GM23338 (cell line): ENCODE measurements at regions not wholly inside any gene's neighbourhood (a gene's known extent, or its start where the extent isn't known, plus 50 kb on each side); places are given as distances from the start of the nearest gene placed in this dataset.

Experiments
- ATAC-seq: fragments of 200-7000 bp; cut with Tn5 transposase; 3 replicates; pipeline ENCODE4 v1.9.1; 2020
- DNase-seq: peaks from one replicate; pipeline ENCODE4 v3.0.0-alpha.2; 2015; ENCODE audit warnings: low spot score
- H2AFZ ChIP-seq: fragments of 200-600 bp; sonication (generic); 2 replicates; pipeline ENCODE4 v1.8.0; 2016; ENCODE audit warnings: antibody characterized with exemption, mild to moderate bottlenecking, moderate library complexity
- H3F3A ChIP-seq: fragments of 200-600 bp; sonication (generic); replicated peaks from 2 replicates; pipeline ENCODE4 v1.8.0; 2017; ENCODE audit warnings: antibody characterized with exemption, mixed run types, low read depth
- H3K27ac ChIP-seq: fragments of 200-600 bp; sonication (generic); 2 replicates; pipeline ENCODE4 v1.6.1; 2016; ENCODE audit warnings: low read depth
- H3K27me3 ChIP-seq: fragments of 200-600 bp; sonication (generic); 2 replicates; pipeline ENCODE4 v1.8.0; 2016; ENCODE audit warnings: mild to moderate bottlenecking, mixed run types, moderate library complexity; ENCODE audit not compliant: insufficient read depth
- H3K36me3 ChIP-seq: fragments of 200-600 bp; sonication (generic); 2 replicates; pipeline ENCODE4 v1.8.0; 2016; ENCODE audit warnings: mild to moderate bottlenecking; ENCODE audit not compliant: insufficient read depth
- H3K4me1 ChIP-seq: fragments of 200-600 bp; sonication (generic); 2 replicates; pipeline ENCODE4 v1.8.0; 2016; ENCODE audit warnings: mild to moderate bottlenecking, moderate library complexity; ENCODE audit not compliant: insufficient read depth
- H3K4me2 ChIP-seq: fragments of 200-600 bp; sonication (generic); 2 replicates; pipeline ENCODE4 v1.7.1; 2017; ENCODE audit warnings: mixed run types
- H3K4me3 ChIP-seq: fragments of 200-600 bp; sonication (generic); 2 replicates; pipeline ENCODE4 v1.6.1; 2016; ENCODE audit warnings: mixed run types
- H3K79me2 ChIP-seq: fragments of 200-600 bp; sonication (generic); replicated peaks from 2 replicates; pipeline ENCODE4 v1.8.0; 2017; ENCODE audit warnings: mild to moderate bottlenecking; ENCODE audit not compliant: insufficient read depth
- H3K9me2 ChIP-seq: fragments of 200-600 bp; sonication (generic); 2 replicates; pipeline ENCODE4 v1.8.0; 2017; ENCODE audit not compliant: insufficient read depth
- H4K20me1 ChIP-seq: fragments of 200-600 bp; sonication (generic); replicated peaks from 2 replicates; pipeline ENCODE4 v1.8.0; 2017; ENCODE audit warnings: mild to moderate bottlenecking; ENCODE audit not compliant: insufficient read depth
- H3K27ac Mint-ChIP-seq: 2 replicates; pipeline ENCODE4 v1.8.0; 2020; ENCODE audit warnings: inconsistent platforms, mild to moderate bottlenecking, moderate library complexity, mixed read lengths
- H3K27me3 Mint-ChIP-seq: 3 replicates; pipeline ENCODE4 v1.8.0; 2022; ENCODE audit warnings: low read depth, mild to moderate bottlenecking, moderate library complexity, mixed read lengths, inconsistent platforms; ENCODE audit not compliant: insufficient read depth, poor library complexity
- H3K36me3 Mint-ChIP-seq: 3 replicates; pipeline ENCODE4 v1.8.0; 2021; ENCODE audit warnings: low read depth, mild to moderate bottlenecking, inconsistent platforms, moderate library complexity, mixed read lengths
- H3K4me1 Mint-ChIP-seq: 3 replicates; pipeline ENCODE4 v1.8.0; 2020; ENCODE audit warnings: mild to moderate bottlenecking, inconsistent platforms, mixed read lengths
- H3K4me3 Mint-ChIP-seq: 3 replicates; pipeline ENCODE4 v1.8.0; 2021; ENCODE audit warnings: moderate library complexity, mild to moderate bottlenecking, inconsistent platforms, mixed read lengths
- H3K9me3 Mint-ChIP-seq: 3 replicates; pipeline ENCODE4 v1.8.0; 2020; ENCODE audit warnings: moderate library complexity, mild to moderate bottlenecking, inconsistent platforms, mixed read lengths
- CREB1 ChIP-seq: fragments of 250-450 bp; sonication (Bioruptor Pico); IDR thresholded peaks from 2 replicates; pipeline ENCODE4 v1.5.0; 2020; ENCODE audit warnings: low read depth, mild to moderate bottlenecking, moderate library complexity
- EZH2 ChIP-seq: fragments of 200-600 bp; sonication (generic); IDR thresholded peaks from one replicate; pipeline ENCODE4 v1.8.0; 2017; ENCODE audit warnings: antibody characterized with exemption, mild to moderate bottlenecking, low read depth; ENCODE audit not compliant: unreplicated experiment
- EZH2phosphoT487 ChIP-seq: fragments of 200-600 bp; sonication (generic); IDR thresholded peaks from one replicate; pipeline ENCODE4 v1.8.1; 2018; ENCODE audit warnings: antibody characterized with exemption; ENCODE audit not compliant: unreplicated experiment
- JUNB ChIP-seq: IDR thresholded peaks from one replicate; pipeline ENCODE4 v1.6.1; 2016; ENCODE audit warnings: antibody characterized with exemption; ENCODE audit not compliant: unreplicated experiment
- NANOG ChIP-seq: IDR thresholded peaks from 2 replicates; pipeline ENCODE4 v1.6.1; 2016; ENCODE audit warnings: antibody characterized with exemption, borderline replicate concordance
- STAT1 ChIP-seq: IDR thresholded peaks from one replicate; pipeline ENCODE4 v1.6.1; 2016; ENCODE audit warnings: antibody characterized with exemption; ENCODE audit not compliant: unreplicated experiment
- ZNF114 ChIP-seq: fragments of 250-450 bp; sonication (Bioruptor Pico); IDR thresholded peaks from 2 replicates; pipeline ENCODE4 v1.5.0; 2020; ENCODE audit warnings: mild to moderate bottlenecking, moderate library complexity
- ZNF331 ChIP-seq: fragments of 250-450 bp; sonication (Bioruptor Pico); IDR thresholded peaks from 2 replicates; pipeline ENCODE4 v1.5.0; 2020; ENCODE audit warnings: low read depth, mild to moderate bottlenecking, moderate library complexity
- TF ChIP-seq, protein P1 (sequence below), 2 experiments: fragments of 200-600 bp in 1 of 2; sonication (generic) in 1 of 2; conservative IDR thresholded peaks; 2 replicates each; pipeline versions ENCODE4 v1.5.1 to v1.6.1; 2016 to 2017; ENCODE audit warnings: antibody characterized with exemption in 2 of 2, low read depth in 2 of 2, mild to moderate bottlenecking in 2 of 2, moderate library complexity in 1 of 2
- TF ChIP-seq, protein P2 (sequence below): fragments of 250-450 bp; sonication (Bioruptor Pico); IDR thresholded peaks from 2 replicates; pipeline ENCODE4 v1.5.0; 2020; ENCODE audit warnings: mild to moderate bottlenecking, moderate library complexity
- TF ChIP-seq, protein P3 (sequence below): IDR thresholded peaks from 2 replicates; pipeline ENCODE4 v1.6.1; 2016; ENCODE audit warnings: antibody characterized with exemption
- TF ChIP-seq, protein P4 (sequence below): IDR thresholded peaks from one replicate; pipeline ENCODE4 v1.6.1; 2018; ENCODE audit warnings: antibody characterized with exemption; ENCODE audit not compliant: unreplicated experiment

DNA sequence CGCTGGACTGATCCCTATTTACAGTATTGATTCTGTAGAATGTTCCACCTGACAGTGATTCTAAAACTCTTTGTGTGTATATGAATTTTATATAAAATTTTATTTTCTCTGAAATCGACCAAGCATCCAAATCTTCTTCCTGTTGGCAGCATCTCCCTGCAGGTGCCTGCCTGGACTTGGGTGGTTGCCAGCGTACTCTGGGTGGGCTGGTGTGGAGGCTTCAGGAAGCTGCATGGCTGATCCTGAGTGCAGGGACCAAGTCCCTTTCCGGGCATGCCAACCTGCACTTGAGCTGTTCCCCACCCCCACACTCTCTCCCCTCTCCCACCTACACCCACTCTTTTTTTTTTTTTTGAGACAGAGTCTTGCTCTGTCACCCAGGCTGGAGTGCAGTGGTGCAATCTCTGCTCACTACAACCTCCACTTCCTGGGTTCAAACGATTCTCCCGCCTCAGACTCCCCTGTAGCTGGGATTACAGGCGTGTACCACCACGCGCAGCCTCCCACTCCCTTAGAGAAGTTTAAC lies 53.2 kb upstream of the ALKAL2 start:
- H3K36me3 ChIP-seq: no peaks in the 10 kb centered on the region
- TF ChIP-seq ZNF331 (CRISPR knock-in tag) (no peak), EZH2phosphoT487 (no peak), JUNB (no peak), STAT1 (no peak), NANOG (no peak), CREB1 (CRISPR knock-in tag) (no peak), EZH2 (no peak), ZNF114 (no peak)
- TF ChIP-seq, protein P1, sequence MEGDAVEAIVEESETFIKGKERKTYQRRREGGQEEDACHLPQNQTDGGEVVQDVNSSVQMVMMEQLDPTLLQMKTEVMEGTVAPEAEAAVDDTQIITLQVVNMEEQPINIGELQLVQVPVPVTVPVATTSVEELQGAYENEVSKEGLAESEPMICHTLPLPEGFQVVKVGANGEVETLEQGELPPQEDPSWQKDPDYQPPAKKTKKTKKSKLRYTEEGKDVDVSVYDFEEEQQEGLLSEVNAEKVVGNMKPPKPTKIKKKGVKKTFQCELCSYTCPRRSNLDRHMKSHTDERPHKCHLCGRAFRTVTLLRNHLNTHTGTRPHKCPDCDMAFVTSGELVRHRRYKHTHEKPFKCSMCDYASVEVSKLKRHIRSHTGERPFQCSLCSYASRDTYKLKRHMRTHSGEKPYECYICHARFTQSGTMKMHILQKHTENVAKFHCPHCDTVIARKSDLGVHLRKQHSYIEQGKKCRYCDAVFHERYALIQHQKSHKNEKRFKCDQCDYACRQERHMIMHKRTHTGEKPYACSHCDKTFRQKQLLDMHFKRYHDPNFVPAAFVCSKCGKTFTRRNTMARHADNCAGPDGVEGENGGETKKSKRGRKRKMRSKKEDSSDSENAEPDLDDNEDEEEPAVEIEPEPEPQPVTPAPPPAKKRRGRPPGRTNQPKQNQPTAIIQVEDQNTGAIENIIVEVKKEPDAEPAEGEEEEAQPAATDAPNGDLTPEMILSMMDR (conservative IDR thresholded peaks at IDR 0.05; ENCODE audit: low read depth in 2 of 2): no peak
- TF ChIP-seq, protein P2, sequence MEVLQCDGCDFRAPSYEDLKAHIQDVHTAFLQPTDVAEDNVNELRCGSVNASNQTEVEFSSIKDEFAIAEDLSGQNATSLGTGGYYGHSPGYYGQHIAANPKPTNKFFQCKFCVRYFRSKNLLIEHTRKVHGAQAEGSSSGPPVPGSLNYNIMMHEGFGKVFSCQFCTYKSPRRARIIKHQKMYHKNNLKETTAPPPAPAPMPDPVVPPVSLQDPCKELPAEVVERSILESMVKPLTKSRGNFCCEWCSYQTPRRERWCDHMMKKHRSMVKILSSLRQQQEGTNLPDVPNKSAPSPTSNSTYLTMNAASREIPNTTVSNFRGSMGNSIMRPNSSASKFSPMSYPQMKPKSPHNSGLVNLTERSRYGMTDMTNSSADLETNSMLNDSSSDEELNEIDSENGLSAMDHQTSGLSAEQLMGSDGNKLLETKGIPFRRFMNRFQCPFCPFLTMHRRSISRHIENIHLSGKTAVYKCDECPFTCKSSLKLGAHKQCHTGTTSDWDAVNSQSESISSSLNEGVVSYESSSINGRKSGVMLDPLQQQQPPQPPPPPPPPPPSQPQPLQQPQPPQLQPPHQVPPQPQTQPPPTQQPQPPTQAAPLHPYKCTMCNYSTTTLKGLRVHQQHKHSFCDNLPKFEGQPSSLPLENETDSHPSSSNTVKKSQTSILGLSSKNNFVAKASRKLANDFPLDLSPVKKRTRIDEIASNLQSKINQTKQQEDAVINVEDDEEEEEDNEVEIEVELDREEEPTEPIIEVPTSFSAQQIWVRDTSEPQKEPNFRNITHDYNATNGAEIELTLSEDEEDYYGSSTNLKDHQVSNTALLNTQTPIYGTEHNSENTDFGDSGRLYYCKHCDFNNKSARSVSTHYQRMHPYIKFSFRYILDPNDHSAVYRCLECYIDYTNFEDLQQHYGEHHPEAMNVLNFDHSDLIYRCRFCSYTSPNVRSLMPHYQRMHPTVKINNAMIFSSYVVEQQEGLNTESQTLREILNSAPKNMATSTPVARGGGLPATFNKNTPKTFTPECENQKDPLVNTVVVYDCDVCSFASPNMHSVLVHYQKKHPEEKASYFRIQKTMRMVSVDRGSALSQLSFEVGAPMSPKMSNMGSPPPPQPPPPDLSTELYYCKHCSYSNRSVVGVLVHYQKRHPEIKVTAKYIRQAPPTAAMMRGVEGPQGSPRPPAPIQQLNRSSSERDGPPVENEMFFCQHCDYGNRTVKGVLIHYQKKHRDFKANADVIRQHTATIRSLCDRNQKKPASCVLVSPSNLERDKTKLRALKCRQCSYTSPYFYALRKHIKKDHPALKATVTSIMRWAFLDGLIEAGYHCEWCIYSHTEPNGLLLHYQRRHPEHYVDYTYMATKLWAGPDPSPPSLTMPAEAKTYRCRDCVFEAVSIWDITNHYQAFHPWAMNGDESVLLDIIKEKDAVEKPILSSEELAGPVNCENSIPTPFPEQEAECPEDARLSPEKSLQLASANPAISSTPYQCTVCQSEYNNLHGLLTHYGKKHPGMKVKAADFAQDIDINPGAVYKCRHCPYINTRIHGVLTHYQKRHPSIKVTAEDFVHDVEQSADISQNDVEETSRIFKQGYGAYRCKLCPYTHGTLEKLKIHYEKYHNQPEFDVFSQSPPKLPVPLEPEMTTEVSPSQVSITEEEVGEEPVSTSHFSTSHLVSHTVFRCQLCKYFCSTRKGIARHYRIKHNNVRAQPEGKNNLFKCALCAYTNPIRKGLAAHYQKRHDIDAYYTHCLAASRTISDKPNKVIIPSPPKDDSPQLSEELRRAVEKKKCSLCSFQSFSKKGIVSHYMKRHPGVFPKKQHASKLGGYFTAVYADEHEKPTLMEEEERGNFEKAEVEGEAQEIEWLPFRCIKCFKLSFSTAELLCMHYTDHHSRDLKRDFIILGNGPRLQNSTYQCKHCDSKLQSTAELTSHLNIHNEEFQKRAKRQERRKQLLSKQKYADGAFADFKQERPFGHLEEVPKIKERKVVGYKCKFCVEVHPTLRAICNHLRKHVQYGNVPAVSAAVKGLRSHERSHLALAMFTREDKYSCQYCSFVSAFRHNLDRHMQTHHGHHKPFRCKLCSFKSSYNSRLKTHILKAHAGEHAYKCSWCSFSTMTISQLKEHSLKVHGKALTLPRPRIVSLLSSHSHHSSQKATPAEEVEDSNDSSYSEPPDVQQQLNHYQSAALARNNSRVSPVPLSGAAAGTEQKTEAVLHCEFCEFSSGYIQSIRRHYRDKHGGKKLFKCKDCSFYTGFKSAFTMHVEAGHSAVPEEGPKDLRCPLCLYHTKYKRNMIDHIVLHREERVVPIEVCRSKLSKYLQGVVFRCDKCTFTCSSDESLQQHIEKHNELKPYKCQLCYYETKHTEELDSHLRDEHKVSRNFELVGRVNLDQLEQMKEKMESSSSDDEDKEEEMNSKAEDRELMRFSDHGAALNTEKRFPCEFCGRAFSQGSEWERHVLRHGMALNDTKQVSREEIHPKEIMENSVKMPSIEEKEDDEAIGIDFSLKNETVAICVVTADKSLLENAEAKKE (CRISPR knock-in tag): no peak
- TF ChIP-seq, protein P3, sequence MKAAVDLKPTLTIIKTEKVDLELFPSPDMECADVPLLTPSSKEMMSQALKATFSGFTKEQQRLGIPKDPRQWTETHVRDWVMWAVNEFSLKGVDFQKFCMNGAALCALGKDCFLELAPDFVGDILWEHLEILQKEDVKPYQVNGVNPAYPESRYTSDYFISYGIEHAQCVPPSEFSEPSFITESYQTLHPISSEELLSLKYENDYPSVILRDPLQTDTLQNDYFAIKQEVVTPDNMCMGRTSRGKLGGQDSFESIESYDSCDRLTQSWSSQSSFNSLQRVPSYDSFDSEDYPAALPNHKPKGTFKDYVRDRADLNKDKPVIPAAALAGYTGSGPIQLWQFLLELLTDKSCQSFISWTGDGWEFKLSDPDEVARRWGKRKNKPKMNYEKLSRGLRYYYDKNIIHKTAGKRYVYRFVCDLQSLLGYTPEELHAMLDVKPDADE: no peak
- TF ChIP-seq, protein P4, sequence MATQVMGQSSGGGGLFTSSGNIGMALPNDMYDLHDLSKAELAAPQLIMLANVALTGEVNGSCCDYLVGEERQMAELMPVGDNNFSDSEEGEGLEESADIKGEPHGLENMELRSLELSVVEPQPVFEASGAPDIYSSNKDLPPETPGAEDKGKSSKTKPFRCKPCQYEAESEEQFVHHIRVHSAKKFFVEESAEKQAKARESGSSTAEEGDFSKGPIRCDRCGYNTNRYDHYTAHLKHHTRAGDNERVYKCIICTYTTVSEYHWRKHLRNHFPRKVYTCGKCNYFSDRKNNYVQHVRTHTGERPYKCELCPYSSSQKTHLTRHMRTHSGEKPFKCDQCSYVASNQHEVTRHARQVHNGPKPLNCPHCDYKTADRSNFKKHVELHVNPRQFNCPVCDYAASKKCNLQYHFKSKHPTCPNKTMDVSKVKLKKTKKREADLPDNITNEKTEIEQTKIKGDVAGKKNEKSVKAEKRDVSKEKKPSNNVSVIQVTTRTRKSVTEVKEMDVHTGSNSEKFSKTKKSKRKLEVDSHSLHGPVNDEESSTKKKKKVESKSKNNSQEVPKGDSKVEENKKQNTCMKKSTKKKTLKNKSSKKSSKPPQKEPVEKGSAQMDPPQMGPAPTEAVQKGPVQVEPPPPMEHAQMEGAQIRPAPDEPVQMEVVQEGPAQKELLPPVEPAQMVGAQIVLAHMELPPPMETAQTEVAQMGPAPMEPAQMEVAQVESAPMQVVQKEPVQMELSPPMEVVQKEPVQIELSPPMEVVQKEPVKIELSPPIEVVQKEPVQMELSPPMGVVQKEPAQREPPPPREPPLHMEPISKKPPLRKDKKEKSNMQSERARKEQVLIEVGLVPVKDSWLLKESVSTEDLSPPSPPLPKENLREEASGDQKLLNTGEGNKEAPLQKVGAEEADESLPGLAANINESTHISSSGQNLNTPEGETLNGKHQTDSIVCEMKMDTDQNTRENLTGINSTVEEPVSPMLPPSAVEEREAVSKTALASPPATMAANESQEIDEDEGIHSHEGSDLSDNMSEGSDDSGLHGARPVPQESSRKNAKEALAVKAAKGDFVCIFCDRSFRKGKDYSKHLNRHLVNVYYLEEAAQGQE: no peak
- H3K9me3 Mint-ChIP-seq: peaks cover 36% of the 10 kb centered on the region
- no peaks in the 10 kb centered on the region for H4K20me1 ChIP-seq
- peaks cover 27% of the 10 kb centered on the region for H3K36me3 Mint-ChIP-seq
- H3K27ac ChIP-seq: no peak overlapping the region
- DNase-seq (no peak), ATAC-seq (no peak)
- H3K4me3 Mint-ChIP-seq: no peak overlapping the region
- no peaks in the 10 kb centered on the region for H3K27me3 ChIP-seq
- no peak overlapping the region for H2AFZ ChIP-seq
- H3F3A ChIP-seq: no peaks in the 10 kb centered on the region
- peaks cover 11% of the 10 kb centered on the region for H3K4me1 Mint-ChIP-seq
- no peak overlapping the region for H3K4me2 ChIP-seq
- H3K4me3 ChIP-seq: no peak overlapping the region
- H3K27me3 Mint-ChIP-seq: peaks cover 3% of the 10 kb centered on the region
- H3K4me1 ChIP-seq: no peaks in the 10 kb centered on the region
- no peaks in the 10 kb centered on the region for H3K9me2 ChIP-seq
- no peaks in the 10 kb centered on the region for H3K79me2 ChIP-seq
- no peak overlapping the region for H3K27ac Mint-ChIP-seq
